ENCODE measurements at regions not wholly inside any gene's neighbourhood (a gene's known extent, or its start where the extent isn't known, plus 50 kb on each side); places are given as distances from the start of the nearest gene placed in this dataset.

GRCh38 chr2:21260311-21260710 lies 136.5 kb downstream of the TDRD15 start:
- TF ChIP-seq CTCF (IDR thresholded peaks at IDR 0.05; ENCODE audit: insufficient read depth, low read length, poor library complexity, severe bottlenecking): no peak
- TF ChIP-seq EZH2phosphoT487 (conservative IDR thresholded peaks at IDR 0.05; ENCODE audit: low read length): no peak
